ENCODE measurements at regions not wholly inside any gene's neighbourhood (a gene's known extent, or its start where the extent isn't known, plus 50 kb on each side); places are given as distances from the start of the nearest gene placed in this dataset.

GRCh38 chr10:20641605-20642004, 255.5 kb downstream of the NEBL start (continued):
- TF ChIP-seq CHD7 (IDR thresholded peaks at IDR 0.05; ENCODE audit: insufficient replicate concordance, low read length) (no peak), TCF12 (IDR thresholded peaks at IDR 0.05; ENCODE audit: low read depth, low read length) (no peak), MAX (IDR thresholded peaks at IDR 0.05) (no peak), CTCF (IDR thresholded peaks at IDR 0.05; ENCODE audit: control extremely low read depth in 1 of 3, insufficient read depth in 1 of 3, low read depth in 1 of 3, low read length in 3 of 3) (no peak), KDM1A (IDR thresholded peaks at IDR 0.05; ENCODE audit: borderline replicate concordance, low read length) (no peak), YY1 (IDR thresholded peaks at IDR 0.05; ENCODE audit: low read depth, low read length) (no peak), CTBP2 (IDR thresholded peaks at IDR 0.05; ENCODE audit: borderline replicate concordance, insufficient read depth, insufficient read length, low read length) (no peak), POLR2A (IDR thresholded peaks at IDR 0.05; ENCODE audit: control extremely low read depth in 1 of 2, low read depth in 2 of 2, low read length in 2 of 2) (no peak), TAF7 (optimal IDR thresholded peaks at IDR 0.05; ENCODE audit: borderline replicate concordance, low read depth, low read length) (no peak)

Measured in H1 (cell line).